ENCODE measurements at regions not wholly inside any gene's neighbourhood (a gene's known extent, or its start where the extent isn't known, plus 50 kb on each side); places are given as distances from the start of the nearest gene placed in this dataset.

GRCh38 chr13:63446329-63446728 is 2030.7 kb upstream of the PCDH20 start:
- TF ChIP-seq CTCF (IDR thresholded peaks at IDR 0.05) (no peak), POLR2A (IDR thresholded peaks at IDR 0.05) (no peak)
